Brain pericyte (primary cell): ENCODE measurements at regions not wholly inside any gene's neighbourhood (a gene's known extent, or its start where the extent isn't known, plus 50 kb on each side); places are given as distances from the start of the nearest gene placed in this dataset.
"Not testable (repeated sequence)": the region's sequence is repeated elsewhere in the genome, so short reads cannot be mapped to it uniquely, and the experiment has no call there.

Source experiments
- DNase-seq: peaks from one replicate; pipeline ENCODE4 v3.0.0-alpha.2; 2012; ENCODE audit warnings: low read depth, low spot score

- no peak for DNase-seq
Observed at GRCh38 chr2:34578641-34579040, 979.5 kb upstream of the FAM98A start.

GRCh38 chr2:34570266-34570872 lies 971.3 kb upstream of the FAM98A start:
- DNase-seq, result no peak

GRCh38 chr2:34567128-34567527 lies 968.0 kb upstream of the FAM98A start:
- DNase-seq, result no peak

DNA sequence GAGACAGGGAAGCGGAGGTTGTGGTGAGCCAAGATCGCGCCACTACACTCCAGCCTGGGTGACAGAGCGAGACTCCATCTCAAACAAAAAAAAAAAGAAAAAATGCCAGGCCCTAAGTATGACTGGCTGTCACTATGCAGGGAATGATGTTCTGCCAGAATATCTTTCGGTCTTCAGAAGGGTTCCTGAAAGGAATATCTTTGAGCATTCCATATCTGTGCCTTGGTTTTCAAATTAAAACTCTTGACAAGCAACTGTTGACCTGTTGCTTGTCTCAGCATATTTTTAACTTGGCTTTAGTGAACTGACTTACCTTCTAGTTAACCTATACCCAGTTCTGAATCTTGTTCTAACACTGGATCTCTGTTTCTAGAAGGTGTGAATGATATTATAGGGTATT lies 953.2 kb upstream of the FAM98A start:
- DNase-seq, result no peak

GRCh38 chr2:34549710-34550345 lies 950.7 kb upstream of the FAM98A start:
- DNase-seq, result no peak

GRCh38 chr2:34547900-34548299 lies 948.8 kb upstream of the FAM98A start:
- no peak for DNase-seq

DNA sequence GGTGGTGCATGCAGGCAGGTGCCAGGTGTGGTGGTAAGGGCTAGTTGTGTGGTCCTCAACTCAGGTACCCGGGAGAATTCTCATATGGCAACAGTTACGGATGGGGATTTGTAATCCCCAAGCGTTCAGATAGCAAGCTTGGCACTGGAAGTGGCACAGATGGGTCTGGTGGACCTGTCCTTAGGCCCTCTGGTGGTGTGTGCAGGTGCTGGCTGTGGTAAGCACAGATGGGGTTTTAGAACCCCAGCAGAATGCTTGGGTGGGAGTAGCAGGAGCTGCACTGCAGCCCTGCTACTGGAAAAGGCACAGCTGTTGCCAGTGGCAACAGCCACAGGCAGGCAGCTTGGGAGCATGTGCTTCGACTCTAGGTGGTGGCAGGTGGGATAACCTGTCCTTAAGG lies 948.2 kb upstream of the FAM98A start:
- DNase-seq, result no peak

DNA sequence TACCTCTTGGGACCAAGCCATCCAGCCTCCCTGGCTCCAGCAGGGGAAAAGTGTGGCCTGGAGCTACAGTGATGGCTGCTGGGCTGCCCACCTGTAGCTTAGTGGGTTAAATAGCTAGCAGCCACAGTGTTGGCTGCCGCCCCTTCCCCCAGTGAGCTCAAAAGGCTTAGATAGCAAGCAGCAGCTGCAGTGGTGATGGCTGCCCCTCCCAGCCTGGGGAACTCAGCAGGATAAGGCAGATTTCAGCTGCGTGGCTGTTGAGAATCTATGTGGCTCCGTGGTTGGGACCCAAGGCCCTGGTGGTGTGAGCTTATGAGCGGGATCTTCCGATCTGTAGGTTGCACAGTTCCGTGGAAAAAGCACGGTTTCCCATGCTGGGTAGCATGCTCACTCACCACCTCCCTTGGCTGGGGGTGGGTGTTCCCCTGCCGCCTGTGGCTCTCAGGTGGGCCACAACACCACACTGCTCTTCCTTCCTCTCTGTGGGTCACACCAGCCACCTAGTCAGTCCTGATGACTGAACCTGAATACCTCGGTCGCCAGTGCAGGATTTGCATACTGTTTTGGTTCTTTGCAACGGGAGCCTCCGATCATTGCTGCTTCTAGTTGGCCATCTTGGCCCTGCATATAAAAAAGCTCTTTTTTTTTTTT lies 946.5 kb upstream of the FAM98A start:
- no peak for DNase-seq

- no peak for DNase-seq
Observed at GRCh38 chr2:34534761-34535160, 935.7 kb upstream of the FAM98A start.

GRCh38 chr2:34534341-34534740 lies 935.2 kb upstream of the FAM98A start:
- no peak for DNase-seq

GRCh38 chr2:34533585-34534183 lies 934.6 kb upstream of the FAM98A start:
- no peak for DNase-seq

DNA sequence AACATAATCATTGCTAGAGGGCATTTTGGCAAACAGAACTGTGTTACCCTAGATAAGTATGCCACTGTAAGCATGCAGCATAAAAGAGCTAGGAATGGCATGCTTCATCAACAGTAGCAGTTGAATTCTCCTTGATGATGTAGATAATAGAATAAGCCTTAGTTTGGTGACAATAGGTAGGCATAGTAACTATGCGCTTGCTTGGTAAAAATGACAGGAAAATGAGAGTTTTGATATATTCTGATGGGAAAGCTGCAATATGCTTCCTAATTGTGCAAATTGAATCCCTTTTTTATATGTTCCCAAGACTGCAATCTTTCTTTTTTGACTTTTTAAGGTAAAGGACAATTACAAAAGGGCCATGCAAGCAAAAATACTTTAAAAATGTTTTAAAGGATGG lies 930.9 kb upstream of the FAM98A start:
- no peak for DNase-seq

DNA sequence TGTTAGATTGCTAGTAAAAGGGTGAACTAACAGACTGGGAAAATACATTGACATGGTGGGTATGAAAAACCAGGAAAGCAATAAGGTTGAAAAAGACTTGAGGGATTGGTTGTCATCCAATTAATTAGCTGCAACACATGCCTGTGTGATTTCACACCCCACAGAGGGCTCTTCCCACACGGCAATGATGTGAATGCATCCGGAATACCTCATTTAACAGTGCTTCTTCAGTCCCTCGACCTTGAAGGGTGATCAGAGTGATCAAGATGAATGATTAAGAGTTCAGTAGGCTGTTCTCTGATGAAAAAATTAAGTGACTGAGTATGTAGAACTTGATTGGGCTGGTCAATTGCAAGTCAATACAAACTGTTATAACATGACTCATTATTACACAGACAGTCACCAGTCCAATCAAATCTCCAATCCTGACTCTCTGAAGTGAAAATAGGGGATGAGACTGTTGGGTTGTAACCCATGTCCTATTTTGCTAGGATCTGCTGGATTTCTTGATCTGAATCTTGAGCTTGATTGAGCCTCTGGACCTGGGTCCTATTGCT lies 924.9 kb upstream of the FAM98A start:
- no peak for DNase-seq

DNA sequence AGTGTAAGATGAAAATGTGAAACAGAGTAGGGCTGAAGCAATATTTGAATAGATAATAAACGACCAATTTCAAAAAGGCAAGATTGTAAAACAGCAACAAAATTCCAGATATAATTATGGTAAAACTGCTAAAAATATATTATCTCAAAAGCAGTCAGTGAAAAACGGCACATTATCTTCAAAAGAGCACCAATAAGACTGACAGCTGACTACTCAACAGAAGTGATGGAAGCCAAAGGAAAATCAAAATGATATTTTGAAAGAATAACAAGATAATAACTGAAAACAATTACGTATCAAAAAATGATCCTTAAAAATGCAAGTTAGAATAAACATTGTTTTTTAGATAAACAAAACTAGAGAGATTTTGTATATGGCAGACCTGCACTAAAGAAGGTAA lies 920.6 kb upstream of the FAM98A start:
- no peak for DNase-seq

DNA sequence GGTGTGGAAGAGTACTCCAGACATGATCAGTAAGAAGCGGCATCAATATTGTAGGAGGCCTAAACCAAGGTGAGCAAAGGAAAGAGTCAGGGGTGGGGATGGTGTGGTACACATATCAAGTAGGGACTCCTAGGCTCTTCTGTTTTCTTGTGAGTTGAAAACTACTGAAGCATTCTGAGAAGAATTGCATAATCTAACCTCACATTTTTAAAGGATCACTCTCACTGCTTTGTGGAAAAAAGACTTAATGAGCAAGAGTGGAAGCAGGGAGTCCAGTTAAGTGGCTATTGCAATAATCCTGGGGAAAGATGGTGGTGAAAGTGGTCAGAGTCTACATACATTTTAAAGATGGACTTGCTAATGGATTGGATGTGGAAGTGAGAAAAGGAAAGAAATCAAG lies 899.5 kb upstream of the FAM98A start:
- DNase-seq, result no peak

DNA sequence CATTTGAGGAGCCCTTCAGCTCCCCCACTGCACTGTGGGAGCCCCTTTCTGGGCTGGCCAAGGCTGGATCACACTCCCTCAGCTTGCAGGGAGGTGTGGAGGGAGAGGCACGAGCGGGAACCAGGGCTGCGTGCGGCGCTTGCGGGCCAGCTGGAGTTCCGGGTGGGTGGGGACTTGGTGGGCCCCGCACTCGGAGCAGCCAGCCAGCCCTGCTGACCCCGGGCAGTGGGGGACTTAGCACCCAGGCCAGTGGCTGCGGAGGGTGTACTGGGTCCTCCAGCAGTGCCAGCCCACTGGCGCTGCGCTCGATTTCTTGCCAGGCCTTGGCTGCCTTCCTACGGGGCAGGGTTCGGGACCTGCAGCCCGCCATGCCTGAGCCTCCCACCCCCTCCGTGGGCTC lies 895.1 kb upstream of the FAM98A start:
- not testable (repeated sequence) for DNase-seq

DNA sequence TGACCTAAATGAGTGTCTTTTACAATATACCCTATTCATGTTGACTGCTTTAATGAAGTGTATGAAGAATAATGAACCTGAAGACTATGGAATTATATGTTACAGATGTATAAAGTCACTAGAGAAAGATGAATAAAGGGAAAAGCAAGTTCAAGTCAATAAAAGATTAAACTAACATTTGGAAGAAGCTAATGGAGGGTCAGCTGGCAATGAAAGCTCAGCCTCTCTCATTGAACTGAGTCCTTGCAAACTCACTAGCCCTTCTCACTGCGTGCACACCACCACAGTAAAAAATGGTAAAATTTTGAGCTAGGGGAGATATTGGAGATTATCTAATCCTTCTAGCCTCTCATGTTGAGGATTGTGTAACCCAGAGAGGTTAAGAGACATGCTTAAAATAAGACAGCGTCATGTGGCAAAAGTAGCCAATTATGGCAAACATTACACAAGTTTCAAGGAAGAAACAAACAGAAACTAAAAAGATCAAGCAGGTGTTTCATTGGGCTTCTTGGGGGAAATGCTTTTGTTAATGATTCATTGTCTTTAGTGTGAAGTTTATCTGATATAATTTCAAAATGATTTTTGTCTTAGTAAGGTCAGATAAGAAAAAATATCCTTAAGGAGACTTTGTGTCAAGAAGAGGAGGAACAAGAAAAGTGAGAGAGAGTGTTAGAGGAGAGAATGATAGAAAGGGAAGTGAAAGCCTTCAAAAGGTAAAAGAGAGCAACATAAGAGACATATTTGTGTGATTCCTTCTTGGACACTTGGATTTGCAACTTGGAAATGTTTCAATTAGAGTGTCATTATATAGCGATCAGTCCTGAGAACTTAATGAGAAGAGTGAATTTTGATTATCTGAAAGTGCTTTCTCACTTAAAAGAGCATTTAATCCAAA lies 893.7 kb upstream of the FAM98A start:
- no peak for DNase-seq

DNA sequence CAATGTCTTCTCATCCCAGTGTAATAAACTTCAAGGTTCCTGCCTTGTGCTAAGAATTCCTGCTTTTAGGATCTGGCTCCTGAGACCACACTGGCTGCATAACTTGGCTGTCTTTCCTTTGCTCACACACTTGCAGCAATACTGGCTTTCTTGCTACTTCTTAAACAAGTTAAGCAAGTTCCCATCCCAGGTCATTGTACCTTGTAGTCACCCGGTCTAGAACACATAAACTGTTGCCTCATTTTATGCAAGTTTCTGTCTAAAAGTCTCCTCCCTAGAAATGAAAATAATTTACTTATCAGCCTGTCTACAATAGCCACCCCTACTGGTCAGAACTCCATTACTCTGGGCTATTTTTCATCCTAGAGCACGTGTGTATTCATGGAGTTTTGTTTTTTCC lies 887.9 kb upstream of the FAM98A start:
- no peak for DNase-seq

DNA sequence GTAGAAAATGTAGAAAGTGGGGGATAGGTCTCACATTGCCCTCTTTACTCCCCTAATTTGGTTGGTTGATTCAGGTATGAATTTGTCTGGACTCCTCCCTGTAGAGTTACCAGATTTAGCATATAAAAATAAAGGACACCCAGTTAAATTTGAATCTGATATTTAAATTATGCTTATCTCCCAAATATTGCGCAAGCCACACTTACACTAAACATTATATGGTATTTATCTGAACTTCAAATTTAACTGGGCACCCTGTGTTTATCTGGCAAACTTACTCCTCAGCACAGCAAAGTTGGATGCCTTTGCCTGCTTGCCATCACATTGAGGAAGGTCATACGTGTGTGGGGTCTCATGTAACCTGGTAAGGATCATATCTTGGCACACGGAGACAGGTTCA lies 882.4 kb upstream of the FAM98A start:
- no peak for DNase-seq

GRCh38 chr2:34480366-34480765 lies 881.3 kb upstream of the FAM98A start:
- no peak for DNase-seq

DNA sequence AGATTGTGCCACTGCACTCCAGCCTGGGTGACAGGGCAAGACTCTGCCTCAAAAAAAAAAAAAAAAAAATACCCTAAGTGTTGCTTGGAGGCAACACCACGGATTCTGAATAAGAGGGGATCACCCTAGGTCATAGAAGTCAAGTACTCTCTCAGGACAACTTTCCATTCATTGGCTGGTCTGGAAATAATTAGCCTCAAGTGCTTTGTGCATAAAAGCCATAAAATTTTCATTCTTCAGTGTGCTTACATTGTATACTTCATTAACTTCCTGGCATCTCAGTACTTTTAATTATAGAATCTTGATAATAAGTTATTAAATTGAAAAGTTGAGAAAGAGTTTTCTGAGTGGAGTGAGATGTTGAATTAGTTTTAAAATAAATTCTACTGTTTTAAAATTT lies 876.1 kb upstream of the FAM98A start:
- no peak for DNase-seq

DNA sequence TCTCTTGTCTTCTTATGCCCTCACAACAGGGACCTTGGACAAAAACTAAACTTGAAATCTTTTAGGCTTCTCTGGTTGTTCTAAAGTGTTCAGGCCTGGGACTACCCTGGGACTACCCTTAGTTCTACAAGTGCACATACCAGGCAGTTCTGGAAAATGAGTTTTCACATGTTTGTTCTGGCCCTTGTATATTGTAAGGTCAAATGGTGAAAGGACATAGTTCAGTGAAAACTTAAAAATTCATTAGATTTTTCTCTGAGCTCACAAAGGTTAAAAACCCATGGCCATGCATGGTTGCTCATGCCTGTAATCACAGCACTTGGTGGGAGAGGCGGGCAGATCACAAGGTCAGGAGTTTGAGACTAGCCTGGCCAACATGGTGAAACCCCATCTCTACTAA lies 875.5 kb upstream of the FAM98A start:
- DNase-seq, result no peak
